CD4-positive, alpha-beta memory T cell (primary cell): ENCODE measurements at regions not wholly inside any gene's neighbourhood (a gene's known extent, or its start where the extent isn't known, plus 50 kb on each side); places are given as distances from the start of the nearest gene placed in this dataset.

Source experiments
- CTCF ChIA-PET: fragments of 350-600 bp; sonication (Branson Sonifier 250); formaldehyde crosslinking; loops from one replicate; lab custom pipeline; 2021; ENCODE audit warnings: inconsistent platforms; ENCODE audit not compliant: partially characterized antibody; lab: Charles Lee
- POLR2A ChIA-PET: fragments of 350-600 bp; sonication (Branson Sonifier 250); formaldehyde crosslinking; loops from one replicate; lab custom pipeline; 2021; ENCODE audit not compliant: partially characterized antibody; lab: Charles Lee
- DNase-seq, 5 donors: peaks; one replicate each; pipeline versions ENCODE4 v3.0.0 to v3.0.0-alpha.2; 2020 to 2022; ENCODE audit warnings: mixed read lengths in 1 of 5
- H3K27ac ChIP-seq: one replicate; pipeline ENCODE4 v1.7.0; 2013; ENCODE audit warnings: low read depth, low read length
- H3K27me3 ChIP-seq: 2 replicates; pipeline ENCODE4 v1.7.0; 2013; ENCODE audit warnings: mild to moderate bottlenecking, low read length, moderate library complexity; ENCODE audit not compliant: insufficient read depth
- H3K36me3 ChIP-seq: 2 replicates; pipeline ENCODE4 v1.7.0; 2013; ENCODE audit warnings: mild to moderate bottlenecking, low read length, moderate library complexity; ENCODE audit not compliant: insufficient read depth
- H3K4me1 ChIP-seq: 2 replicates; pipeline ENCODE4 v1.7.0; 2013; ENCODE audit warnings: mild to moderate bottlenecking, low read length, moderate library complexity; ENCODE audit not compliant: insufficient read depth
- H3K4me3 ChIP-seq, 2 donors: one replicate each; pipeline ENCODE4 v1.7.0; 2013; ENCODE audit warnings: low read length in 2 of 2, mild to moderate bottlenecking in 1 of 2
- H3K9me3 ChIP-seq, 2 donors: one replicate each; pipeline ENCODE4 v1.7.0; 2013; ENCODE audit warnings: low read length in 2 of 2, control low read depth in 1 of 2; ENCODE audit not compliant: control insufficient read depth in 1 of 2
- H3K27ac Mint-ChIP-seq, 7 donors: one replicate each; pipeline ENCODE4 v1.8.0; 2020 to 2021; ENCODE audit warnings: mixed read lengths in 7 of 7, mild to moderate bottlenecking in 6 of 7, inconsistent platforms in 3 of 7, moderate library complexity in 3 of 7
- H3K27me3 Mint-ChIP-seq, 2 donors: one replicate each; pipeline ENCODE4 v1.8.0; 2020 to 2021; ENCODE audit warnings: mixed read lengths in 2 of 2
- H3K36me3 Mint-ChIP-seq, 2 donors: one replicate each; pipeline ENCODE4 v1.8.0; 2020 to 2021; ENCODE audit warnings: mixed read lengths in 2 of 2, inconsistent platforms in 1 of 2, mild to moderate bottlenecking in 1 of 2
- H3K4me1 Mint-ChIP-seq, 4 donors: one replicate each; pipeline ENCODE4 v1.8.0; 2020 to 2021; ENCODE audit warnings: mixed read lengths in 4 of 4, mild to moderate bottlenecking in 1 of 4
- H3K4me3 Mint-ChIP-seq, 8 donors: one replicate each; pipeline ENCODE4 v1.8.0; 2020 to 2021; ENCODE audit warnings: mixed read lengths in 8 of 8, mild to moderate bottlenecking in 7 of 8, moderate library complexity in 6 of 8, inconsistent platforms in 3 of 8
- H3K9me3 Mint-ChIP-seq, 8 donors: one replicate each; pipeline ENCODE4 v1.8.0; 2020 to 2021; ENCODE audit warnings: mixed read lengths in 8 of 8, mild to moderate bottlenecking in 5 of 8, inconsistent platforms in 3 of 8, moderate library complexity in 1 of 8
- intact Hi-C: fragments of 100-400 bp; cut with micrococcal nuclease; formaldehyde crosslinking; loops from one replicate; pipeline ENCODE4 v1.15.1; 2023

DNA sequence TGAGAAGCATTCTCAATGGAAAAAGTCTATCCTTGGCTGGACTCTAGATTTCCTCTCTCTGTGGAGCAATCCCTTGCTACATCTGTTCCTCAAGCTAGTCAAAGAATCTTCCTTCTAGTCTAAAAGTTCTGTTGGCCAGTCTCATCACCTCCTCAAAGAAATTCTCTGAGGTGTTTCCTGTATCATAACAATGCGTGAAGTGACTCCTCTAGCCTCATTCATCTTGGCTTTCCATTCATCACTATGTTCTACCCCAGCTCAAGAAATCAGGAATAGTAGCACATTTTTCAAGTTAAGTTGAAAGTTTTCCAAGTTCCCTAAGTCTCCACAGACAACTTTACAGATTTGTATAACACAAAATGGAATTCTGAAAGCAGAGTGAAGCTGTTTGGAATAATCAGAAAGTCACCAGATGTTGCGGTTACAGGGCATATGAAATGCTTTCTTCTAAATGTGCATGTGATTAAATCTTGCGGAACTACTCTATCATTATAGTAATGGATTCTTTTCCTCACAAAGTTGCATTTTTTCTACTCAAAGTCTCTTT is 176.6 kb upstream of the FREM1 start:
- H3K27ac ChIP-seq, result no peak overlapping the region
- H3K4me3 ChIP-seq, result no peak overlapping the region
- H3K27me3 ChIP-seq, result no peaks in the 10 kb centered on the region
- no peaks in the 10 kb centered on the region for H3K36me3 ChIP-seq
- Mint-ChIP-seq H3K4me3 (no peak overlapping the region), H3K36me3 (no peaks in the 10 kb centered on the region), H3K4me1 (no peaks in the 10 kb centered on the region), H3K27ac (no peak overlapping the region), H3K9me3 (peaks cover 0 to 3% (median 0%) of the 10 kb centered on the region in 8 donors), H3K27me3 (peaks cover 0 to 4% of the 10 kb centered on the region in 2 donors)
- intact Hi-C loops, result no loop called here
- H3K9me3 ChIP-seq, result no peaks in the 10 kb centered on the region
- POLR2A ChIA-PET, result no interaction called here
- DNase-seq, result no peak
- no peaks in the 10 kb centered on the region for H3K4me1 ChIP-seq
- CTCF ChIA-PET, result interaction anchor here (0.9 kb wide), 1 partner anchor 13 kb away, joined by 3 read pairs; no protein-coding TSS in a partner anchor

DNA sequence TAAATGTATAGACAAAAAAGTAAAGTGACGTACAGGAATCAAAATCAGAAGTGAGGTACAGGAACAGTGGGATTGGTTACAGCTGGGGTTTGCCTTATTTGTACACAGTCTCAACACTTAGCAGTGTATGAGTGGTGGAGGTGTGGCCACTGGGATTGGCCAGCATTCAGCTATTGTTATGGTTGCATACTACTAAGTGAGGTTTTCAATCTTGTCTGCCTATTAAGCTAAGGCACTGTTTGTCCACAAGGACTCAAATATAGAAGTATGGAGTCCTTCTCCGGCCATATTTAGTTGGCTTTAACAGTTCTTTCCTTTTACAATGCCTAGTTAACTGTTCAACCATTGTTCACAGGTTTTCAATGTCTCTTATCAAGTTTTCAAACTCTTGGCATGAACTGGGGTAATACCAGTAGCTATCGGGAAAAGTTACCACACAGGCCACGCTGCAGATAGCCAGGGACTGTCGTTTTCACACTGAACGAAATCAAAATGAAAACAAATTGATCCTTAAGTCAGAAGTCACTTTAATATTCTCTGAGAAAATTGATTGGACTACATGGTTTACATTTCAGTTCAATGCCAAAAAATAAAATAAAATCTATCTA is 176.0 kb upstream of the FREM1 start:
- no peaks in the 10 kb centered on the region for H3K9me3 ChIP-seq
- no peaks in the 10 kb centered on the region for H3K36me3 ChIP-seq
- peaks cover 0 to 4% of the 10 kb centered on the region in 2 donors for H3K27me3 Mint-ChIP-seq
- no peaks in the 10 kb centered on the region for H3K36me3 Mint-ChIP-seq
- no peaks in the 10 kb centered on the region for H3K4me1 ChIP-seq
- no peak overlapping the region for H3K27ac Mint-ChIP-seq
- no peaks in the 10 kb centered on the region for H3K27me3 ChIP-seq
- H3K27ac ChIP-seq, result no peak overlapping the region
- ChIA-PET POLR2A (no interaction called here), CTCF (interaction anchor here (0.9 kb wide), 1 partner anchor 14 kb away, joined by 3 read pairs; no protein-coding TSS in a partner anchor)
- H3K9me3 Mint-ChIP-seq, result peaks cover 0 to 3% (median 0%) of the 10 kb centered on the region in 8 donors
- H3K4me3 ChIP-seq, result no peak overlapping the region
- intact Hi-C loops, result no loop called here
- H3K4me1 Mint-ChIP-seq, result no peaks in the 10 kb centered on the region
- no peak overlapping the region for H3K4me3 Mint-ChIP-seq
- no peak for DNase-seq

DNA sequence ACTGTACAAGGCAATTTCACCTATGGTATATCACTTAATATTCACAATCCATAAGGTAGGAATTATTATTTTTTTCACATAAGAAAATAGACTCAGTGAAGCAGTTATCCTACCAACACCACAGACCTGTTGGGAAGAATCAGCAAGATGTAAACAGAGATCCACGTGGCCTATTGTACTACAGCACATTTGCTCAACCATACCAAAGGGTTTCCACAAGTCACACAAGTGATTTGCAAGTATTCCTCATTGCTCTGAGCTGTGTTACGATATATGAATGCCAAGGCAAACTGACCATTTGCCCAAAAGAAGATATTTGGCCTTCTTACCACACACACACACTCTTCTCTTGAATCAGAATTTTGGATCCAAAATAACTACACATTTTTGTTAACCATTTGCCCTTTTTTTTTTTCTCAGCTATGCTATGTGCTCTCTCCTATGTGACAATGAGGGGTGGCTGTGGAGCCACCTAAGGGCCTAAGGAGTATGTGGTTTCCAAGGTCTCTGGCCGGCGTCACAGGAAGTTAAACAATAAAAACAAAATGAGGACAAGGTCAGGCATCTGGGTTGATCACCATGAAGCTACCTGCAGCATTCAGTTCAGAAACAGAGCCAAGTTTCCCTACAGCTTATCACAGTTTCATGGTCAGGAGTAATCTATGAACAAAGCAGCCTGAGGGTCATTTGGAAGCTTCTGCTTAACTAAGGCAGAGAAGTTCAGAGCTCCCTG is 171.0 kb upstream of the FREM1 start:
- Mint-ChIP-seq H3K9me3 (peaks cover 0 to 3% (median 0%) of the 10 kb centered on the region in 8 donors), H3K4me1 (no peaks in the 10 kb centered on the region), H3K4me3 (no peak overlapping the region), H3K27ac (no peak overlapping the region), H3K36me3 (no peaks in the 10 kb centered on the region), H3K27me3 (peaks cover 0 to 8% of the 10 kb centered on the region in 2 donors)
- no peaks in the 10 kb centered on the region for H3K9me3 ChIP-seq
- H3K36me3 ChIP-seq, result no peaks in the 10 kb centered on the region
- no peak for DNase-seq
- CTCF ChIA-PET, result interaction anchor here (0.9 kb wide), 1 partner anchor 23 kb away, joined by 4 read pairs; no protein-coding TSS in a partner anchor
- POLR2A ChIA-PET, result no interaction called here
- H3K27me3 ChIP-seq, result no peaks in the 10 kb centered on the region
- intact Hi-C loops, result no loop called here
- H3K27ac ChIP-seq, result no peak overlapping the region
- no peaks in the 10 kb centered on the region for H3K4me1 ChIP-seq
- no peak overlapping the region for H3K4me3 ChIP-seq

DNA sequence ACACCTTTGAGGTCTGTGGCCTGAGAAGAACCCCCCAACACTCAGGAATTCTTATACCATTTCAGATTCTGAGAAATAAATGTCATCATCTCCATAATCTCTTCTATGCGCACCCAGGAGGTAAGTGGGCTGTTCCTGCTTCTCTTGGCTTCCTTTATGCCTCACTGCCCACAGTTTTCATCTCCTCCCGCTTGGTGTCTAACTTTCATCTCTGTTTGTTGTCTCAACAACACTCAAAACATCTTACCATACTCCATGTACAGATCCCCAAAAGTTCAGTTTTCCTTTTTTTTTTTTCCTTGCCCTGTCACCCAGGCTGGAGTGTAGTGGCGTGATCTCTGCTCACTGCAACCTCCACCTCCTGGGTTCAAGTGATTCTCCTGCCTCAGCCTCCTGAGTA is 170.2 kb upstream of the FREM1 start:
- Mint-ChIP-seq H3K27ac (no peak overlapping the region), H3K27me3 (peaks cover 0 to 8% of the 10 kb centered on the region in 2 donors), H3K9me3 (peaks cover 0 to 3% (median 0%) of the 10 kb centered on the region in 8 donors), H3K4me3 (no peak overlapping the region), H3K4me1 (no peaks in the 10 kb centered on the region), H3K36me3 (no peaks in the 10 kb centered on the region)
- H3K4me1 ChIP-seq, result no peaks in the 10 kb centered on the region
- intact Hi-C loops, result no loop called here
- H3K9me3 ChIP-seq, result no peaks in the 10 kb centered on the region
- H3K27ac ChIP-seq, result no peak overlapping the region
- H3K4me3 ChIP-seq, result no peak overlapping the region
- no peaks in the 10 kb centered on the region for H3K27me3 ChIP-seq
- DNase-seq, result no peak
- H3K36me3 ChIP-seq, result no peaks in the 10 kb centered on the region
- CTCF ChIA-PET, result no interaction called here
- POLR2A ChIA-PET, result no interaction called here

DNA sequence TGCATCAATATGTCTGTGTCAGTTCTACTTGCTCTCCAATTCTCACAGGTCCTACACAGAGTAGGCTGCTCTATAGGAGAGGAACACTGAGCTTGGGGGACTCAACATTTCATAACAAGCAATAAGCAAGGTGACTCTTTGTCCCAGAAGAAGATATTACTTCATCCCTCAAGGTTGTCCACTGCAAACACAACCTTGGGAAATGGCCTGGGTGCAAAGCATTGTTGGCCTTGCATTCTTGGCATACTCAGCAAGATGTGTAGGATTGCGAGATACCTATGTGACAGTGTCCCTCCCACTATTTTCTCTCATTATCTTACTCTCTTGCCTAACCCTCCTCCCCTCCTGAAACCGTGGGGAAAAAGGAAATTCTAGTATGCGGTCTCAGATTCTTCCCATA is 169.8 kb upstream of the FREM1 start:
- Histone ChIP-seq H3K27ac (no peak overlapping the region), H3K27me3 (no peaks in the 10 kb centered on the region), H3K9me3 (no peaks in the 10 kb centered on the region), H3K36me3 (no peaks in the 10 kb centered on the region), H3K4me1 (no peaks in the 10 kb centered on the region), H3K4me3 (no peak overlapping the region)
- Mint-ChIP-seq H3K27ac (no peak overlapping the region), H3K4me3 (no peak overlapping the region), H3K4me1 (no peaks in the 10 kb centered on the region), H3K27me3 (peaks cover 0 to 11% of the 10 kb centered on the region in 2 donors), H3K9me3 (peaks cover 0 to 4% (median 2%) of the 10 kb centered on the region in 8 donors), H3K36me3 (no peaks in the 10 kb centered on the region)
- ChIA-PET CTCF (no interaction called here), POLR2A (no interaction called here)
- intact Hi-C loops, result no loop called here
- no peak for DNase-seq

DNA sequence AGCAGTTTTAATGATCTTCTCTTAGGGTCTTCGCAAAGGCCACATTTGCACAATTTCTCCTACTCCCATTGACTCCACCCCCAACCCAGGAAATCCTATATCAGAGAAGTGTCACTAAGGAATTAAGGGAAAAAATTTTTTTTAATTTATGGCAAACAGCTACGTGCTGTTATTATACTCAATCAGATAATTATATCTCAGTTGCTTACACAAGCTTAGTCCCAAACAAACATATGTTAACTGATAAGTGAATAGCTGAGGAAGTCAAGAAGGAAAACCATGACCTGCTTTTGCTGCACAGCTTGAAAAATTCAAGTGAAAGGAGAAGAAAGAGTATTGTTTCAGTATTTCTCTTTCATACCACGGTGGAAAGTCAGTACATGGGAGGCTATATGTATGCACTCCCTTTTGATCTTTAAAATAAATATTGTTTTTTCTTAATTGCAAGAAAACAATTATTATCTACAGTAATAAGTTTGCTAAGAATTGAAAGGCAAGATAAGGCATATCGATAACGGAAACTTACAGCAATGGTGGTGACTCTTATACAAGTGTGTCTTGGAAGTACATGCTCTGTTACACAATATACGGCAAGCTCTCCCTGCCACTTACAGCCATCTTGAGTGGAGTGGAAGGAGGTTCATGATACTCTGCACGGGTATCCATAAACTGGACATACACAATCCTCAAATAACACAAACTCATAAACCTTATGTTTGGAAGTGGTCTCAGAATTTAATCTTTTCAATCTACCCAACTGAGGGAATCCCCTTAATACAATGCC is 167.9 kb upstream of the FREM1 start:
- no peaks in the 10 kb centered on the region for H3K9me3 ChIP-seq
- H3K36me3 ChIP-seq, result no peaks in the 10 kb centered on the region
- Mint-ChIP-seq H3K27ac (no peak overlapping the region), H3K9me3 (peaks cover 0 to 4% (median 1%) of the 10 kb centered on the region in 8 donors), H3K4me1 (peaks cover 0 to 2% (median 0%) of the 10 kb centered on the region in 4 donors), H3K27me3 (peaks cover 0 to 12% of the 10 kb centered on the region in 2 donors), H3K36me3 (no peaks in the 10 kb centered on the region), H3K4me3 (no peak overlapping the region)
- H3K27me3 ChIP-seq, result no peaks in the 10 kb centered on the region
- H3K4me3 ChIP-seq, result no peak overlapping the region
- no peak overlapping the region for H3K27ac ChIP-seq
- DNase-seq, result no peak
- ChIA-PET CTCF (no interaction called here), POLR2A (no interaction called here)
- no peaks in the 10 kb centered on the region for H3K4me1 ChIP-seq
- intact Hi-C loops, result no loop called here

DNA sequence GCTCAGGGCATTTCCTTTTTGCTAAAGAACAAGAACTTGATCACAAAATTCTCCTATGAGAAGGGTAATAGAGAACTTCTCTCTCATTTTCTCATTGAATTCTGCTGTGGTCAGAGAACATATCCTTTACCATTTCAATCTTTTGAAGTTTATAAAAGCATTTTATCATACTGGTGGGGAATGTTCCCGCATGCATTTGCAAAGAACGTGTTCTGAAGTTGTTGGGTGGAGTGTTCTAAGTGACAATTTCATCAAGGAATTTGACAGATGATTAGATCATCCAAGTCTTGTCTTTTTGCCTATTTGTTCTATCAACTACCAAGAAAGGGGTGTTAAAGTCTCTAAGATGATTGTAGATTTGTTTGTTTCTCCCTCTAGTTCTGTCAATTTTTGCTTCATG is 163.4 kb upstream of the FREM1 start:
- intact Hi-C loops, result no loop called here
- H3K36me3 Mint-ChIP-seq, result no peaks in the 10 kb centered on the region
- no peaks in the 10 kb centered on the region for H3K27me3 ChIP-seq
- peaks cover 0 to 2% (median 0%) of the 10 kb centered on the region in 4 donors for H3K4me1 Mint-ChIP-seq
- H3K27me3 Mint-ChIP-seq, result peaks cover 4 to 12% of the 10 kb centered on the region in 2 donors
- H3K4me1 ChIP-seq, result no peaks in the 10 kb centered on the region
- POLR2A ChIA-PET, result no interaction called here
- no peak for DNase-seq
- CTCF ChIA-PET, result no interaction called here
- H3K4me3 Mint-ChIP-seq, result no peak overlapping the region
- no peaks in the 10 kb centered on the region for H3K36me3 ChIP-seq
- no peak overlapping the region for H3K27ac Mint-ChIP-seq
- no peaks in the 10 kb centered on the region for H3K9me3 ChIP-seq
- no peak overlapping the region for H3K27ac ChIP-seq
- H3K4me3 ChIP-seq, result no peak overlapping the region
- peaks cover 0 to 4% (median 1%) of the 10 kb centered on the region in 8 donors for H3K9me3 Mint-ChIP-seq
